ENCODE measurements at regions not wholly inside any gene's neighbourhood (a gene's known extent, or its start where the extent isn't known, plus 50 kb on each side); places are given as distances from the start of the nearest gene placed in this dataset.
"Not testable (repeated sequence)": the region's sequence is repeated elsewhere in the genome, so short reads cannot be mapped to it uniquely, and the experiment has no call there.

- no peak for TF ChIP-seq CTCF (IDR thresholded peaks at IDR 0.05; ENCODE audit: low read depth, low read length, missing control alignments)
- Histone ChIP-seq H3K27ac (no peak overlapping the region), H3K4me3 (ENCODE audit: low read depth, low read length) (no peak overlapping the region), H3K36me3 (replicated peaks) (no peaks in the 10 kb centered on the region), H3K27me3 (replicated peaks) (no peaks in the 10 kb centered on the region)
- in situ Hi-C loops (cut with HindIII; ENCODE audit: low pct_ligation_motif_present, low sequenced_read_pairs) = no loop called here
- no peak for DNase-seq
Measured at GRCh38 chrX:94256396-94256795, 582.4 kb downstream of the FAM133A start.

GRCh38 chrX:94265323-94265722 is 591.3 kb downstream of the FAM133A start:
- Histone ChIP-seq H3K27me3 (replicated peaks) (no peaks in the 10 kb centered on the region), H3K4me3 (ENCODE audit: low read depth, low read length) (no peak overlapping the region), H3K36me3 (replicated peaks) (no peaks in the 10 kb centered on the region), H3K27ac (no peak overlapping the region)
- TF ChIP-seq CTCF (IDR thresholded peaks at IDR 0.05; ENCODE audit: low read depth, low read length, missing control alignments) = no peak
- no peak for DNase-seq
- in situ Hi-C loops (cut with HindIII; ENCODE audit: low pct_ligation_motif_present, low sequenced_read_pairs) = no loop called here

GRCh38 chrX:94288325-94288724 is 614.3 kb downstream of the FAM133A start:
- no peak overlapping the region for H3K4me3 ChIP-seq (ENCODE audit: low read depth, low read length)
- TF ChIP-seq CTCF (IDR thresholded peaks at IDR 0.05; ENCODE audit: low read depth, low read length, missing control alignments) = no peak
- in situ Hi-C loops (cut with HindIII; ENCODE audit: low pct_ligation_motif_present, low sequenced_read_pairs) = no loop called here
- no peak overlapping the region for H3K27ac ChIP-seq
- H3K27me3 ChIP-seq (replicated peaks) = no peaks in the 10 kb centered on the region
- DNase-seq = no peak
- no peaks in the 10 kb centered on the region for H3K36me3 ChIP-seq (replicated peaks)

GRCh38 chrX:94288972-94289371 is 615.0 kb downstream of the FAM133A start:
- Histone ChIP-seq H3K27ac (no peak overlapping the region), H3K36me3 (replicated peaks) (no peaks in the 10 kb centered on the region), H3K4me3 (ENCODE audit: low read depth, low read length) (no peak overlapping the region), H3K27me3 (replicated peaks) (no peaks in the 10 kb centered on the region)
- in situ Hi-C loops (cut with HindIII; ENCODE audit: low pct_ligation_motif_present, low sequenced_read_pairs) = no loop called here
- no peak for DNase-seq
- TF ChIP-seq CTCF (IDR thresholded peaks at IDR 0.05; ENCODE audit: low read depth, low read length, missing control alignments) = no peak

GRCh38 chrX:94302446-94302845 is 628.4 kb downstream of the FAM133A start:
- in situ Hi-C loops (cut with HindIII; ENCODE audit: low pct_ligation_motif_present, low sequenced_read_pairs) = no loop called here
- Histone ChIP-seq H3K27me3 (replicated peaks) (no peaks in the 10 kb centered on the region), H3K4me3 (ENCODE audit: low read depth, low read length) (no peak overlapping the region), H3K27ac (no peak overlapping the region), H3K36me3 (replicated peaks) (no peaks in the 10 kb centered on the region)
- TF ChIP-seq CTCF (IDR thresholded peaks at IDR 0.05; ENCODE audit: low read depth, low read length, missing control alignments) = no peak
- DNase-seq = no peak

GRCh38 chrX:94329182-94329581 is 655.2 kb downstream of the FAM133A start:
- no peak for TF ChIP-seq CTCF (IDR thresholded peaks at IDR 0.05; ENCODE audit: low read depth, low read length, missing control alignments)
- Histone ChIP-seq H3K36me3 (replicated peaks) (no peaks in the 10 kb centered on the region), H3K27me3 (replicated peaks) (no peaks in the 10 kb centered on the region), H3K4me3 (ENCODE audit: low read depth, low read length) (no peak overlapping the region), H3K27ac (no peak overlapping the region)
- DNase-seq = no peak
- in situ Hi-C loops (cut with HindIII; ENCODE audit: low pct_ligation_motif_present, low sequenced_read_pairs) = no loop called here

GRCh38 chrX:94341730-94342129 is 667.7 kb downstream of the FAM133A start:
- H3K27ac ChIP-seq; H3K4me3 ChIP-seq (ENCODE audit: low read depth, low read length); in situ Hi-C loops (cut with HindIII; ENCODE audit: low pct_ligation_motif_present, low sequenced_read_pairs); DNase-seq; H3K27me3 ChIP-seq (replicated peaks); H3K36me3 ChIP-seq (replicated peaks): not testable (repeated sequence)
